ENCODE measurements at regions not wholly inside any gene's neighbourhood (a gene's known extent, or its start where the extent isn't known, plus 50 kb on each side); places are given as distances from the start of the nearest gene placed in this dataset.

GRCh38 chrX:131792789-131793462, 230.2 kb upstream of the STK26 start (continued):
- TF ChIP-seq AEBP2 (tag by site-specific recombination; IDR thresholded peaks at IDR 0.05; ENCODE audit: borderline replicate concordance) (no peak), ZSCAN30 (tag by site-specific recombination; IDR thresholded peaks at IDR 0.05) (peak; percentile 68), ZNF223 (tag by site-specific recombination; IDR thresholded peaks at IDR 0.05) (no peak), ZBTB8A (tag by site-specific recombination; IDR thresholded peaks at IDR 0.05) (peak; percentile 26; the same call in 1 of the 2 replicates), KLF16 (tag by site-specific recombination; IDR thresholded peaks at IDR 0.05) (no peak), HIC1 (tag by site-specific recombination; IDR thresholded peaks at IDR 0.05) (no peak), ZNF488 (tag by site-specific recombination; IDR thresholded peaks at IDR 0.05) (no peak), ZSCAN4 (tag by site-specific recombination; IDR thresholded peaks at IDR 0.05) (peak; percentile 26; the same call in 1 of the 2 replicates), KLF8 (tag by site-specific recombination; IDR thresholded peaks at IDR 0.05) (0 out of 2 replicates have a peak, but pooled peaks have one; percentile 14), ZNF280C (tag by site-specific recombination; IDR thresholded peaks at IDR 0.05) (no peak), INSM2 (tag by site-specific recombination; IDR thresholded peaks at IDR 0.05) (peak; percentile 55; the same call in 1 of the 2 replicates), ZNF169 (tag by site-specific recombination; IDR thresholded peaks at IDR 0.05) (no peak), ZNF664 (tag by site-specific recombination; IDR thresholded peaks at IDR 0.05) (no peak), OVOL3 (tag by site-specific recombination; IDR thresholded peaks at IDR 0.05) (no peak), ZNF138 (tag by site-specific recombination; IDR thresholded peaks at IDR 0.05; ENCODE audit: borderline replicate concordance) (no peak), ZSCAN23 (tag by site-specific recombination; IDR thresholded peaks at IDR 0.05) (0 out of 2 replicates have a peak, but pooled peaks have one; percentile 44), ZNF354C (tag by site-specific recombination; IDR thresholded peaks at IDR 0.05; ENCODE audit: borderline replicate concordance, low read depth) (no peak), ZNF704 (tag by site-specific recombination; IDR thresholded peaks at IDR 0.05) (no peak), ZNF335 (tag by site-specific recombination; conservative IDR thresholded peaks at IDR 0.05) (peak; percentile 44; the same call in 1 of the 2 replicates), ZNF211 (tag by site-specific recombination; IDR thresholded peaks at IDR 0.05; ENCODE audit: low read depth) (no peak), ZEB2 (tag by site-specific recombination; IDR thresholded peaks at IDR 0.05) (0 out of 2 replicates have a peak, but pooled peaks have one; percentile 13), ZNF558 (tag by site-specific recombination; IDR thresholded peaks at IDR 0.05) (no peak), ZNF629 (tag by site-specific recombination; IDR thresholded peaks at IDR 0.05) (peak; percentile 32; the same call in 1 of the 2 replicates), SCRT1 (tag by site-specific recombination; IDR thresholded peaks at IDR 0.05; ENCODE audit: borderline replicate concordance) (no peak), ZNF311 (tag by site-specific recombination; IDR thresholded peaks at IDR 0.05; ENCODE audit: borderline replicate concordance) (no peak), ZNF654 (tag by site-specific recombination; IDR thresholded peaks at IDR 0.05; ENCODE audit: low read depth) (peak; percentile 98), ZNF514 (tag by site-specific recombination; IDR thresholded peaks at IDR 0.05) (no peak), YY1 (tag by site-specific recombination; IDR thresholded peaks at IDR 0.05) (peak; percentile 73; the same call in 1 of the 2 replicates), ZNF580 (tag by site-specific recombination; IDR thresholded peaks at IDR 0.05) (0 out of 2 replicates have a peak, but pooled peaks have one; percentile 33)

Measured in HEK293 (cell line).